Glomerular endothelial cell (primary cell): ENCODE measurements at regions not wholly inside any gene's neighbourhood (a gene's known extent, or its start where the extent isn't known, plus 50 kb on each side); places are given as distances from the start of the nearest gene placed in this dataset.
"Not testable (repeated sequence)": the region's sequence is repeated elsewhere in the genome, so short reads cannot be mapped to it uniquely, and the experiment has no call there.

ENCODE experiments used
- DNase-seq: peaks from one replicate; pipeline ENCODE4 v3.0.0-alpha.2; 2011; ENCODE audit warnings: low read depth, low spot score; ENCODE audit errors: extremely low read depth

DNA sequence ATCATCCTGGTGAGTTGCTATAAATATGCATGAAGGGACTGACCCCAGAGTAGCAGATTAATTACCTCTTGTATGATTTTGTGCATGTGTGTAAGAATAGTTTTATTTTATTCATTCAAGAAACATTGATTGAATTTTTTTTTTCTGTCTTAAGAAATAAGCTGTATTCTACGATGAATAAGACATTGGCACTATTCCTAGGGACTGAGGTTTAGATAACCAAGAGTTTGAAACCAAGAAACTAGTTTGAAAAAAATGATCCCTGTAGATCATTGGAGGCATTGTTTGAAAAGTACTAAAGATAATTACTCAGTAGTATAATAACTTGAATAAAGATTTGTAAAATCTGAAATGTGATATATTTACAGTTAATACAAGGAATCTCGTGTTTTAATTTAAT lies 1086.9 kb downstream of the PCDH7 start:
- DNase-seq, result no peak

DNA sequence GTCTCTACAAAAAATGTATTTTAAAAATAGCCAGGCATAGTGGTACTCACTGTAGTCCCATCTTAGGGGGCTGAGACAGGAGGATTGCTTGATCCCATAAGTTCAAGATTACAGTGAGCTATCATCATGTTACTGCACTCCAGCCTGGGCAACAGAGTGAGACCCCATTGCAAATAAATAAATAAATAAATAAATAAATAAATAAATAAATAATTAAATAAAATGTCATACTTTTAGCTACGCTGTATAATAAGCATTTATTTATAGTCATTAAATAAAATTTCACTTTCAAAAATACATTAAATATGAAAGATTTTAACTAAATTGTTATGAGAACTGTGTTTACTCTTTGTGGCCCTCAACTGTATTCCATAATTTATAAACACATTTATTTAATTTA lies 1124.2 kb downstream of the PCDH7 start:
- no peak for DNase-seq

DNA sequence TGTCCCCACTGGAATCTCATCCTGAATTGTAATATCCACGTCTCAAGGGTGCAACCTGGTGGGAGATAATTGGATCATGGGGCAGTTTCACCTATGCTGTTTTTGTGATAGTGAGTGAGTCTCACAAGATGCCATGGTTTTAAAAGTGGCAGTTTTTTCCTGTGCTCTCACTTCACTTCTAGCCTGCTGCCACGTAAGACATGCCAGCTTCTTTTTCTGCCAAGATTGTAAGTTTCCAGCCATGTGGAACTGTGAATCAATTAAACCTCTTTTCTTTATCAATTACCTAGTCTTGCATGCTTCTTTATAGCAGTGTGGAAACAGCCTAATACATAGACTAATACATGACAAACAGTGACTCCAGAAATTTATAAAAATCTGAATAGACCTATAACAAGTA lies 1131.8 kb downstream of the PCDH7 start:
- DNase-seq, result no peak

DNA sequence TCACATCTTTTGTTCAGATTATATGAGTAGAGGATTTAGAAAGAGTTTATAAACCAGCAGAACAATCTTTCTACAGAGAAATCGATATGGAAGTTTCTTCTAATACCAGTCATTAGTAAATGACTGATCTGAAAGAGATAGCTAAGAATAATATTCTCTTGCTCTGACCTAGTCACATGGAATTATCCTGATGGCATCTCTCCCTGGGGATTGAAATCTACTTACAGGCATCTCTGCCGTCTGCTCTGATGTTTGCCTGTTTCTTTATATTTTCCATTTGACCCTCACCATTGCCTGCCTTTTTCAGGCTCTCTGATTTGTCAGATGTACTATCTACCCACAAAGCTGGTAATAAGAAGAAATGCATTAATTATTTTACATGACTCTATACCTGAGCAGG lies 1157.3 kb downstream of the PCDH7 start:
- DNase-seq, result no peak

DNA sequence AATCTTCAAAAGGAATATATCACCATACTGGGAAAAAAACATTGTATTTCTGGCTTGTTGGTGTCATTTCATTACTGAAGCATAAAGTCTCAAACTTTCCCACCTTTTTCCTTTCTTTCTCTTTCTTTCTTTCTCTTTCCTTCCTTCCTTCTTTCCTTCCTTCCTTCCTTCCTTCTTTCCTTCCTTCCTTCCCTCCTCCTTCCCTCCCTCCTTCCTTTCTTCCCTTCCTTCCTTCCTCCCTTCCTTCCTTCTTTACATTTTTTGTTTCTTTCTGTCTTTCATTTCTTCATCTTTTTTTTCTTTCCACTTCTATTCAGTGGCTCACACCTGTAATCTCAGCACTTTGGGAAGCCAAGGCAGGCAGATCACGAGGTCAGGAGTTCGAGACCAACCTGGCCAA lies 1160.7 kb downstream of the PCDH7 start:
- not testable (repeated sequence) for DNase-seq

DNA sequence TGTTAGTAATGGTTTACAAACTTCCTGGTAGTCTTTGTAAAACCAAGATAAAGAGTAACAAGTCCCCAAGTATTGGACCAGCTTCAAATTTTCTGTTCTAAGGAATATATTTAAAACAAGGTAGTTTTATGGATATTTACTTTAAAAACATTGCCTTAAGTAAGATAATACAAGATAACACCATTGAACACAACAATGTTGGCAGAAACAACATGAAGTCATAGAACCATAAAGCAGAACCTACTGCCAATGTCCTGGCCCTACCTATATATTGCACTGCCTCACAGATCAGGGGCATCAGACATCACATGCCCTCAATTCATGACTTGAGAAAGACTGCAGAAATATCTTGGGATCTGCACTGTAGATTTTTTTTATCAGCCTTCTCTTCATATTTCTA lies 1176.2 kb downstream of the PCDH7 start:
- DNase-seq, result no peak

DNA sequence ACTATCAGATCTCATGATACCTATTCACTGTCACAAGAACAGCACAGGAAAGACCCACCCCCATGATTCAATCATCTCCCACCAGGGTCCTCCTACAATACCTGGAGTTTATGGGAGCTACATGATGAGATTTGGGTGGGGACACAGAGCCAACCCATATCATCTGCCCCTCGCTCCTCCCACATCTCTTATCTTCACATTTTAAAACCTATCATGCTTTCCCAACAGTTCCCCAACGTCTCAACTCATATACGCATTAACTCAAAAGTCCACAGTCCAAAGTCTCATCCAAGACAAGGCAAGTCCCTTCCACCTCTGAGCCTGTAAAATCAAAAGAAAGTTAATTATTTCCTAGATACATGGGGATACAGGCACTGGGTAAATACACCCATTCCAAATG lies 1185.2 kb downstream of the PCDH7 start:
- no peak for DNase-seq

DNA sequence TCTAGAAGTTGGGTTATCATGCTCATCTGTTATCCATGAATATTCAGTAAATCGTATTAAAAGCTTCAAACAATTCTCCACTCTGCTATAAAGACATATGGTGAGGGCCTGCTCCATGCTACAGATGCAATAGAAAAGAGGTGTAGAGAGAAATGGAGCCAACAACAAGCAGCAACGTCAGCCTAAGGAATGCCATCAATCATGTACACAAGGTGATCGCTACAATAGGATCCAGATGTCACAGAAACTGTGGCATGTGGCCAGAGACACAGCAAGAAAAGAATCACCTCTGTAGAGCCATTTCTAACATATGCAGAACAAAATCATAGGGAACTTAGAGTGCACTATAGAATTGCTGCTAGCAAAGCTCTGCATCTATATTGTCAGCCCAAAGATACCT lies 1188.1 kb downstream of the PCDH7 start:
- DNase-seq, result no peak

DNA sequence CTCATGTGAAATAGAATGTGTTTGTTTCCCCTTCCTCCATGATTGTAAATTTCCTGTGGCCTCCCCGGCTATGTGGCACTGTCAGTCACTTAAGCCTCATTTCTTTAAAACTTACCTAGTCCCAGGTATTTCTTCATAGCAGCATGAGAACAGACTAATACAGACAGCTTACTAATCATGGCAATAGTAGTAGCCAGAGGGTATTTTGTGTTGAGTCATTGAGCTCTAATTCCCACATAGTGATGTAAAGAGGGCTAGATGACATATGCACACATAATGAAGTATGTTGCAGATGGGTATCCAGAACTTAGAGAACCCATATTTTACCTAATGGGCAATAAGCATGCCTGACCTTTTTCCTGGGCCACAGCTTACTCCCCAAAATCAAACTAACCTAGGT lies 1197.2 kb downstream of the PCDH7 start:
- no peak for DNase-seq

DNA sequence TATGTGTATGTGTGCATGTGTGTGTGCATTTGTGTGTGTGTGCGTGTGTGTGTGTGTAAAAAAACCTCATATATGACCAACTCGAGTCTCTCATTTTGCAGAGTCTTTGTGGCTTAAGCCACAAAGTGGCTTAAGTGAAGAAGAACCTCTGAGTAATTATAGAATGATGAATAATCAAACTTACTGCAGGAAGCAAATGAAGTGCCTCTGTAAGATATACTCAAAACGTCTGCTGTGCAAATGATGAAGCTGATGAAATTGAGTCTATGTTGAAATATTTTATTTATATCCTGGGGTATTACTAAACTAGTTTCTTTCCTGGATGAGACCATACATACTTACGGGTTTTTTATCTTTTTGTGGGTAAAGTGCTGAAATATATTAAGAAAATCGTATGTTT lies 1198.7 kb downstream of the PCDH7 start:
- DNase-seq, result no peak

DNA sequence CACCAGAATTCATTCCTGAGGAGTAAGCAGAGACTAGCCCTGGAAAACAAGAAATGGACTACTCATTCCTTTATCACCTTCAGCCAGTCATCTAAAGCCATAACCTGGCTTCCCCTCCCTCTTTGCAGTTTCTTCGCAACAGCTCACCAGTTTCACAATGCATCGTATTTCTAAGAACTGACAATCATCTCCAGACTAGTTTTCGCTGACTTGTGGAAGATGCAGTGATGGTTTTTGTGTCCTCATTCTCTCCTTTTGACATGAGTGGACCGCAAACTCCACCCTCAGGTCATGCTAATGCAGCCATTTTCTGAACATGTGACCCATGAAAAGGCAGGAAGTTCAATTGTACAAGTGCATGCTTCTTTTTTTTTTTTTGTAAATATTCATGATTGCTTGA lies 1203.5 kb downstream of the PCDH7 start:
- no peak for DNase-seq

DNA sequence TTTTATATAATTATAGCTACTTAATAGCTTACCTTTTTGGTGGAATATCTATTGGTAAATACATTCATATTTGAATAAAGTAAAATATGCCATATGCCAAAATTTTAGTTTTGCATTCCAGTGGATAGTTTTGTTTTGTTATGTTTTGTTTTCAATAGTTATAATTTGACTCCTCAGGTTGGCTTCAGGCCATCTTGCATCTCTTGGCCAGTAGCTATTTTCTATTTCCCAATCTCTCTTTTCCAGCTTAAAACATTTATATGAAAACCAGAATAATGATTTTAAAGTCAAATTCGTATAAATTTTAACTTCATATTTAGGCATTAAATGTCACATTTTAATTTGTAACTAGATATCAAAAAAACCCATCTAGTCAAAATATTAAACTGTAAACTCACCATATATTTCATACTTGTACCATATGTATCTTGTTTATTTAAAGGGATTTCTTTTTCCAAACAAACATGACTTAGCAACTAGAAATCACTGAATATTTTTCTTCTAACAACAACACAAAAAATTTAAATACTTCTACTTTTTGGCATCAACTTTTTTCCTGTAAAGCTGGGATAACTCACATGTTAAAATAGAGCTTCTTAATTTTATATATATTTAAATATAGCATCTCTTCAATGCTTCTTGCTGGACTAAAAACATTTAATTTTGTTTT lies 1209.6 kb downstream of the PCDH7 start:
- DNase-seq, result no peak

DNA sequence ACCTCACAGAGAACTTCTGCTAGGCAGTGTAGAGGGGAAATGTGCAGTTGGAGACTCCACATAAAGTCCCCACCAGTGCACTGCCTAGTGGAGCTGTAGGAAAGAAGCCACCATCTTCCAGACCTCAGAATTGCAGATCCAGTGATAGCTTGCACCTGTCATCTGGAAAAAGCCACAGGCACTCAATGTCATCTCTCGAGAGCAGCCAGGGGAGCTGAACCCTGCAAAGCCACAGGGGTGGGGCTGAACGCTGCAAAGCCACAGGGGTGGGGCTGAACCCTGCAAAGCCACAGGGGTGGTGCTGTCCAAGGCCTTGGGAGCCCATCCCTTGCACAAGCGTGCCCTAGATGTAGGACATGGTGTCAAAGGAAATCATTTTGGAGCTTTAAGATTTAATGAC lies 1226.3 kb downstream of the PCDH7 start:
- no peak for DNase-seq

DNA sequence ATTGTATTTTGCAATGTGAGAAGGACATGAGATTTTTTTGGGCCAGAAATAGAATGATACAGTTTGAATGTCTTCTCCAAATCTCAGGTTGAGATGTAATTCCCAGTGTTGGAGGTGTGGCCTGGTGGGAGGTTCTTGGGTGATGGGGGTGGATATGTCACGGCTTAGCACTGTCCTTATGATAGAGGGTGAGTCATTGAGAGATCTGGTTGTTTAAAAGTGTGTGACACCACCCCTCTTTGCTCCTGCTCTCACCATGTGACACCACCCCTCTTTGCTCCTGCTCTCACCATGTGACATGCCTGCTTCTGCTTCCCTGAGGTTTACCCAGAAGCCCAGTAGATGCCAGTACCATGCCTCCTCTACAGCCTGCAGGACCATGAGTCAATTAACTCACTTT lies 1226.9 kb downstream of the PCDH7 start:
- DNase-seq, result no peak

DNA sequence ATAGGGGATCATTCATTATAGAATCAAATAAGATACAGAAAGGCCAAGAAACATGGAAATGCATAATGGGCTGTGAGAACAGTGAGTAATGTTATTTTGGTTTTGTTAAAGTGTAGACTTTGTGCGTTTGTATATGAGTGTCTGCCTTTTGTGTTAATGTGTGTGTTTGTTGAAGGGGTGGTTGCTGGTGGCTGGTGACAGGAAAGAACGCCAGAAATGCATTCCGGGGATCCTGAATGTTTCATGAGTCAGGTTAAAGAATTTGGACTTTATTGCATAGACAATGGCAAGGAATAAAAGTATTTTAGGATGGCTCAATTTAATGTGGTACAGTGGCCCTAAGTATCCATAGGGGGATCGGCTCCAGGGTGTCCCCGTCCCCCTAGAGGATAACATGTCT lies 1228.9 kb downstream of the PCDH7 start:
- DNase-seq, result no peak

DNA sequence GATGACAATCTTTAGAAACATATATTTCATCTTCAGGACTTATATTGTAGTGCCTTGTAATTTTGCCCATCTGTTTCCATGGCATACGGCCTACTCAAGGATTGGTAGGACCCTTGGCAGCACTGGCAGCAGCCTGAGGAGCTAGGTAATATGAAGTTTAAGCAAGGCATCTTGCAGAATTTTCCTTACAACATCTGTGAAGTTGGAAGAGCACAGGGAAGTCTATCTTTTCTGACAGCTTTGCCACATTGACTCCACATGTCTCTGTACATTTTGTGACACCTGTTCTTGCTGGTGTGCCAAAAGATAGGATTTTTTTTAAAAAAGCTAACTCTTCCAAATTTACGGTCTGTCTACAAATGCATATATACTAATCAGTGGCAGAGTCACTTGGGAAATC lies 1235.2 kb downstream of the PCDH7 start:
- DNase-seq, result no peak

DNA sequence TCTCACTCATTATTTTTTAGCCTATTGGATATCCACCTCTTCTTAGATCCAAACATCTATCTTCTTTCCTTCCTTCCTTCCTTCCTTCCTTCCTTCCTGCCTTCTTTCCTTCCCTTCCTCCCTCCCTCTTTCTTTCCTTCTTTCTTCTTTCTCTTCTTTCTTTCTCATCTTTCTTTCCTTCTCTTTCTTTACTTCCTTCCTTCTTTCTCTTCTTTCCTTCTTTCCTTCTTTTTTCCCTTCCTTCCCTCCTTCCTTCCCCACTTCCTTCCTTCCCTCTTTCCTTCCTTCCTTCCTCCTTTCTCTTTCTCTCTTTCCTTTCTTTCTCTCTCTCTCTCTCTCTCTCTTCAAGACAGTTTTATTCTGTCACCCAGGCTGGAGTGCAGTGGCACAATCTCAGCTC lies 1239.8 kb downstream of the PCDH7 start:
- DNase-seq, result no peak

DNA sequence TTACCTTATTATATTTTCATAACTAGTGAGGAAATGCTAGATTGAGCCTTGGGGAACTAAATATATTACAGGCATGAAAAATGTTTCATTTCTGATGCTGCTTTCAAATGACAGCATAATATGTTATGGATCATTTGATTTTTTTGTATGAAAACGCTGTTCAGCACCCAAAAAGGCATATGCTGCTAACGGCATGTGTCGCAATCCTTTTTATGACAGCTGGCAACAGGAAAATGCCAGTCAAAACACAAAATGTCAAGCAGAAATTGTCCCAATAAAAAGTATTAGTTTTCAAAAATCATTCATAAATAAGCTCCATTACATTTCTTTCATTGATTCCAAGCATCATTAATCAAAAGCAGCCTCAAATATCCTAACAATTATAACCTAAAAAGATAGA lies 1244.5 kb downstream of the PCDH7 start:
- no peak for DNase-seq

DNA sequence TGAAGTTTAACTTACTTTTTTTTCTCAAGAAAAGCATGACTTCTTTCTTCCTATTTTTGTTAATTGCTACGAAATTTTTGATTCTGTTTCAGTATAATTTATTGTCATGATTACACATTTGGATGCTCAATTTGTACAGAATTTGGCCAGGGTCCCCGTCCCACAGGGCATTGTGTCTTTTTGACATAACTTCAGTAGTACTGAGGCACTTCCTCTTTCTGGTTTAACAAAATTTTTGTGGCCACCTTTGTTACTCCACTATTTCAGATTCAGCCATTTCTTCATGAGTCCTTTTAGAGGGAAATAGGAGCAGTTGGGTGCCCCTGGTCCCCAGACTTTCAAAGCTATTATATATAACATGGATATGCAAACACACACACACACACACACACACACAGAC lies 1248.7 kb downstream of the PCDH7 start:
- DNase-seq, result no peak

DNA sequence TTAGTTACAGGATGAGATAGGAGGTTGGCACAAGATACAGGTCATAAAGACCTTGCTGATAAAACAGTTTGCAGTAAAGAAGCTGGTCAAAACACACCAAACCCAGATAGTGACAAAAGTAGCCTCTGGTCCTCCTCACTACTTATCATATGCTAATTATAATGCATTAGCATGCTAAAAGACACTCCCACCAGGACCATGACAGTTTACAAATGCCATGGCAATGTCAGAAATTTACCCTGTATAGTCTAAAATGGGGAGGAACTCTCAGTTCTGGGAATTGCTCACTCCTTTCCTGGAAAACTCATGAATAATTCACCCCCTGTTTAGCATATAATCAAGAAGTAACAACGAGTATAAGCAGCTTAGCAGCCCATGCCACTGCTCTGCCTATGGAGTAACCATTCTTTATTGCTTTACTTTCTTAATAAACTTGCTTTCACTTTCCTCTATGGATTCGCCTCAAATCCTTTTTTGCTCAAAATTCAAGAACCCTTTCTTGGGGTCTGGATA lies 1254.4 kb downstream of the PCDH7 start:
- no peak for DNase-seq

DNA sequence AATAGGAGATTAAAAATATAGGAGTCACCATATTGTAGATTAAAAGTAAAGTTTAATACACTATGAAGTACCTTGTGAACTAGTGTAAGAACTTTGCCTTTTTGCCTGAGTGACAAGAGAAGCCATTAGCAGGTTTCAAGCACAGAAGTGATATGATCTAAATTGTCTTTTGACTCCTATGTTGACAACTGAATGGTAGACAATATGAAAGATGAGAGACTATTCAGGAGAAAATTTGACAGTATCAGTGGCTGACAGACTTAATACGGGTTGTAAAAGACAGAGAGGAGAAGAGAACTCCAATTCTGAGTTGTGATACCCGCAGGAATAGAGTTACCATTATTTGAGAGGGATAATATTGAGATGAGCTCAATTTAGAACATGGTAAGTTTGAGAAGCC lies 1259.8 kb downstream of the PCDH7 start:
- DNase-seq, result no peak

DNA sequence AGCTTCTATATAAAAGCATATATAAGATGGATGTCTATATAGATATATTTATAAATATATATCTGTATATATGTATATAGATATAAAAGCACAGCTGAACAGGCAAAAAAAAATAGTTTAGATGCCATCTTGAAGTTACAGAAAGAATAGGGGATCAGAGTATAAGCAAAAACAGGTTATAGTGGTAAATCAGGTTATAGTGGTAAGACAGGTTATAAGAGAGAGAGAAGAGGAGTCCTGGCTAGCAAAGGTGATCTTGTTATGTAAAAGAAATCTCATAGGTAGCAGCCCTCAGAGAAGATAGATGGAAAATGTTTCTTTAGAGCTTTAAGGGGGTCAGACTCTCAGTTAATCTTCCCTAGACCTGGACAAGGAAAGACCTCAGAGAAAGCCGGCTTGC lies 1263.1 kb downstream of the PCDH7 start:
- DNase-seq, result no peak

DNA sequence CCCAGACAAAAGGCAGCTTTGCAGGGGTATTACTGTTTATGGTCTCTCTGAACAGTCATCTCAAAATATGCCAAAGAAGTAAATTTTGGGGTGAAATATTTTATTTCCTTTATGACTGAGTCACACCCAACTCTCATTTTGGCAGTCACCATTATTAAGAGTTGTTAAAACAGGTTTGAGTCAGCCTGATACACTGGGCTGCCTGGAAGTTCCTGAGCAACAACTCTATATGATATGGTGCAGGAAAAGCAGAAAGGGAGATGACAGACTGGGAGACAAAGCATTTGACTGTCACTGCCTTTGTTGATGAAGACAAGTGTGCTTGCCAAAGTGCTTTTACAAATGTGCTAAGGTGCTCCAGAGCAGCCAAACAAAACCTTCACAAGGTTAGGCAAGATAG lies 1263.5 kb downstream of the PCDH7 start:
- DNase-seq, result no peak
